ENCODE measurements at regions not wholly inside any gene's neighbourhood (a gene's known extent, or its start where the extent isn't known, plus 50 kb on each side); places are given as distances from the start of the nearest gene placed in this dataset.

DNA sequence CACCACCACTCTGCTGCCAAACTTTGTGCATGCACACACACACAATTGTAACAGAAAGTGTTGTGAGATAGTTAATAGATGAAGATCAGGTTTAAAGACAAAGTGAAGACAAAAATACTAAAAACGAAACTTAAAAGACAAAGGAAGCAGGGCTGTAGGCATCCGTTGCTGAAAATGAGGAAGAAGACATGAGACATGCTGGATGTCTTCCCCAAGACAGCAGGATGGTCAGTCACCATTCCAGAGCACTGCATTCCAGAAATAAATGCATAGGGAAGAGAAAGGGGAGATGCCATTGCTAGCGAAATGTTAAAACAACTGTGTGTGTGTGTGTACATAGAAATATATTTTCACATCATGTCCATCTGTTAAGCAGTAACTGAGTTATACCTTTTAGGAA, 520.1 kb downstream of the SUCLA2 start:
- intact Hi-C loops (cut with DNase I) = no loop called here
- ATAC-seq (no peak), DNase-seq (ENCODE audit: missing footprints) (no peak)

DNA sequence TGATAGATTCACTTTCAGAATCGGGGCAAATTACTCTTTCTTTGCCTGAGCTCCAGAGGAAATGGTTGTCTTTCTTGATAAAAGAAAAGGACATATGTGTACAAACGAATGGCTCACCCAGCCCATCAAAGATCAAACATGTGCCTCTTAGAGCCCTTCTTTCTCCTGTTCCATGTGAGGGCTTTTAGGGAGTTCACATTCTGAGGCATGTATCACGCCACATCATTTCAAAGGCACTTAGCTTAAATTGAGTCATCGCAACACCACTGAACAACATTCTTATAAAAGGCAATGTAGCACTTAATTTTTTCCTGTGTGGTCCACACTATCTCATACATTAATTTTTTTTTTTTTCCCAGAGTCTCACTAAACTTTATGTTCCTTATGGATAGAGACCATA, 521.0 kb downstream of the SUCLA2 start:
- intact Hi-C loops (cut with DNase I) = no loop called here
- DNase-seq (ENCODE audit: missing footprints) (no peak), ATAC-seq (no peak)

DNA sequence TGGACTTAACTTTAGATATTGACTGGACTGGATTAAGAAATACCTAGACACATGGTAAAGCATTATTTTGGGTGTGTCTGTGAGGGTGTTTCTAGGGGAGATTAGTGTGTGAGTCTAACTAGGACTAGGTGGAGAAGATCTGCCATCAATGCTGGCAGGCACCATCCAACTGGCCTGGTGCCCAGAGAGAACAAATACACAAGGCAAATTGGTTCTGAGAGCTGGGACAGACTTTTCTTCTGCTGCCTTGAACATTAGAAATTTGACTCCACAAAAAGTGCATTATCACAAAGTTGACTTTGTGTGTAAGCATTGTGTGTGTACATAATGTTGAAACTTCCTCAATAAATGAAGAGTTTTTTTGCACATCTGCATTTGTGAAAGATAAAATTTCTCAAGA, 522.1 kb downstream of the SUCLA2 start:
- DNase-seq (ENCODE audit: missing footprints) (peak; percentile 59), ATAC-seq (no peak)
- intact Hi-C loops (cut with DNase I) = no loop called here

DNA sequence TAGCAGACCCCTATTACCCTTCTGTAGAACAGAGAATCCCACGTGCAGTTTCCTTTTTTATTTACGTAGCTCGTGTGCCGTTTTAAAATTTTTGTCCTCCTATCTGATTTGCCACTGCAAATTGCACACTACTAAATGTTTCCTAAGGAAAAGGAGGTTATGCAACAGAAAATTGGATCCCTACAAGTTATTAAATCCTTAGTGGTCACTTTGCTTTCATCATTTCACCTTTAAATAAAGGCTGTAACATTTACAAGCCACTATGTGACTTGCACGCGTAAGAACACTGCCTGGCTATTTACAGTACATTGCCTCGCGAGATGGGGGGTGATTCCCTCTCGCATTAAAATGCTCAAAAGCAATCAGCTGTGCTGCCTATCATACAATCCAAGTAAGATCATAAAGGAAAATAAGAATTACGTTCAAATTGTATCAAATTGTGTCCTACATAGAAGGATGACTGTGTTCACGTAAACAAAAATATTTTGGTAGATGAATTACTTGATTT, 525.6 kb downstream of the SUCLA2 start:
- DNase-seq (ENCODE audit: missing footprints) (no peak), ATAC-seq (no peak)
- intact Hi-C loops (cut with DNase I) = no loop called here

DNA sequence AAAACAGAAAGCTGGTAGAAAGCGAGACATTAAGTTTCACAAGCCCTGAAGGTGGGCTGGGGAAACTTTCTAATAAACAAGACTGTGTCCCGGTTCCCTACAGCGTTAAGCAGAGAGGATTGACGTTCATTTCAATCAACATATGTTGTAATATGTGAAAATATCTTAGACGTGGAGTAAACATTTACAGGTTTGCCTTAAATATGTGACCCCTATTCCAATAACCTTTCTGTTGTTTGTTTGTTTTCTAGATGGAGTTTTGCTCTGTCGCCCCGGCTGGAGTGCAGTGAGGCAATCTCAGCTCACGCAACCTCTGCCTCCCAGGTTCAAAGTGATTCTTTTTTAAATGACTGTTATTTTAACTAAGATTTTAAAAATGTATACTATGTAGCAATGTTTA, 526.2 kb downstream of the SUCLA2 start:
- no peak for ATAC-seq
- intact Hi-C loops (cut with DNase I) = no loop called here

DNA sequence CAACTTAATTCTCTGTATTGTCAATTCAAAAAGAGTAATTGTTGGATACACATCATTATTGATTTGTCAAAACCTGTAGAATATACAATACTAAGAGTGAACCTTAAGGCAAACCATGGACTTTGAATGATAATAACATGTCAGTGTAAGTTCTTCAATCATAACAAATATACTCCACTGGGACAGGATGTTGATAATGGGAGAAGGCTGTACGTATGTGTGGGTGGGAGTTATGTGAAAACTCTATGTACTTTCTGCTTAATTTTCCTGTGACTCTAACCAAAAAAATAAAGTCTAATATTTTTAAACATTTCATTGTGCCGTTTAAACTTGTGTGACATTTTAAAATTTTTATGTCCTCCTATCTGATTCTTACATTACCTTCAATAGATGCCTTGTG, 526.7 kb downstream of the SUCLA2 start:
- no peak for DNase-seq (ENCODE audit: missing footprints)
- intact Hi-C loops (cut with DNase I) = no loop called here
- no peak for ATAC-seq

More for the DNA sequence above, 526.2 kb downstream of the SUCLA2 start:
- no peak for DNase-seq (ENCODE audit: missing footprints)

DNA sequence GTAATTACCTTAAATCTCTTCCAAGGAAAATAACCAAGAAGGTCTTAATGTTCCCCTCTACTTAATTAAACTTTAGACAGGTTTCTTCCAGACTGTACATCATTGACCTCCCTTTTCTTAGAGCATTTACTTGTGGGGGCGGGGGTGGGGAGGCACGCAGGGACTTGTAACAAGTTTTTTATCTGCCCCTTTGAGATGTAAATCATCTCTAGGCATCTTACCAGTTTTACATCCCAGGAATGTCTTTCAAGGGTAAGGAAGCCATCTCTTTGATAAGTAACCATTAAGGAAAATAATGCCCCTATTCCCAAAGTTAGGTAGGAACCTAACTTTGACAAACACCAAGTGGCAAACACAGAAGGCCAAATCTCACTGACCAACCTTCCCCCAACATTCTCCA, 528.6 kb downstream of the SUCLA2 start:
- ATAC-seq (no peak), DNase-seq (ENCODE audit: missing footprints) (no peak)
- intact Hi-C loops (cut with DNase I) = no loop called here

DNA sequence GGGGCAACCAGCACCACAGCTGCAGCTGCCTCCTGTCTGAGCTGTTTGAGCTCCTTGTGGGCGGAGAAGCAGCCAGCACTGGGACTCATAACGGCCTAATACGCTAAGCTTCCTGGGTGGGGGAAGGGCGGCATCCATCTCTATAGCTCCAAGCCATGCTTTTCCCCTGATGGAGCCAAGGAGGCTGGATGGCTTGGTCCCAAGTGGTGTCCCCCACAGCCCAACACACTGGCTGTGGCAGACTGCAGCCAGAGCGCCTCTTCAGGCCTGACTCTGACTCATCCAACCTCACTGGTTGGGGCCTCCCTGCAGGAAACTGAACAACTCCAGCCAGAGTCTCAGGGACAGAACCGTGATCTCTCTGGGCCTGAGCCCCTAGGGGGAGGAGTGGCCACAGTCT, 537.3 kb downstream of the SUCLA2 start:
- intact Hi-C loops (cut with DNase I) = no loop called here
- no peak for DNase-seq (ENCODE audit: missing footprints)
- no peak for ATAC-seq

DNA sequence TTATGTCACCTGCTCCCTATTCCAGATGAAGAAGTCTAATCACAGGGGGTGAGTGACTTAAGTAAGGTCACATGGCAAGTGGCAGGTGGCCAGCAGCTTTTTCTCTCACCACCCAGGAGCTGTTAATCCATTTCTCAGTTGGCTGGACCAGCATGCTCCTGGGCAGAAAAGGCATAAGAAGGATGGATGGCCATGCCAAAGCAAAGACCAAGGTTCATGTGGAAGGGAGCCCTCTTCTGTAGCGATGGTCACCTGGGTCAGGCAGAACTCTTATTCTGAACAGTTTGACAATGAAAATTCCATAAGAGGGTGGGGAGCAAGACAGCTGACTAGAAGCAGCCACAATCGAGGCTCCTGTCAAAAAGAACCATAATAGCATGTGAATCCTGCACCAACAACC, 538.1 kb downstream of the SUCLA2 start:
- DNase-seq (ENCODE audit: missing footprints) (no peak), ATAC-seq (no peak)
- intact Hi-C loops (cut with DNase I) = no loop called here

DNA sequence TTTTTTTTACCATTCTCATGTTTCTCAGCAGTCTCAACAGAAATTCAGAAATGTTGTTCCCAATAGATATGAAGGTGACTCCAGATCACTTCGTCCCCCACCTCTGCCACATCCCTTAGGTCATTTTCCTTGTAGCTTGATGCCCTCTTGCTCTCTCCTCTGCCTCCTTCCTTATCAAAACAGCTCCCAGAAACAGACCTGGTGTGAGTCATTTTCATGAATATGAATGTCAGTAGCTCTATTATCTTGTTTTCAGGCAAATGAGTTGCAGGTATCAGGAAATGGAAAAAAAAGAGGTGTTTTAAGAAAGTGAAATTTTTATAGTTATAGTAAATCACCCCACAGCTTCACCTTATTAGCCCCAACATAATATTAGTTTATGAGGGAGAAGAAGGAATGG, 539.3 kb downstream of the SUCLA2 start:
- DNase-seq (ENCODE audit: missing footprints) = no peak
- ATAC-seq = no peak
- intact Hi-C loops (cut with DNase I) = no loop called here

DNA sequence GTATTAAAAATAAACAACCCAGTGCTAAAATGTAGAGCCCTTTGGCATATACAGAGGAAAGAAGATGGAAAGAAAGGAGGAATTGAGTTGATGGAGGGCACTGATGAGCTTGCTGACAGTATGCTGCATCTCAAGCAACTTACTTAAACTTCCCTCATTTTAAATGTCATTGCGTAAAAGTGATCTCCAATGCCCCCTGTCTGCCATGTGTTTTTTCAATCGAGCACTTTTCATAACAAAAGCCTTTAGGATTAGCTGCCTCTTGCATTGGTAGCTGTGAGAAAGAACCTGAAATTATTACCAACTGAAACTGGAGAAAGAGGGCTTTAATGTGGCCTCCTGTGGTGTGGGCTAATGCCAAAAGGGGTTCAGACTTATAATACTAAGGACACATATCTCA, 541.6 kb downstream of the SUCLA2 start:
- intact Hi-C loops (cut with DNase I) = no loop called here

DNA sequence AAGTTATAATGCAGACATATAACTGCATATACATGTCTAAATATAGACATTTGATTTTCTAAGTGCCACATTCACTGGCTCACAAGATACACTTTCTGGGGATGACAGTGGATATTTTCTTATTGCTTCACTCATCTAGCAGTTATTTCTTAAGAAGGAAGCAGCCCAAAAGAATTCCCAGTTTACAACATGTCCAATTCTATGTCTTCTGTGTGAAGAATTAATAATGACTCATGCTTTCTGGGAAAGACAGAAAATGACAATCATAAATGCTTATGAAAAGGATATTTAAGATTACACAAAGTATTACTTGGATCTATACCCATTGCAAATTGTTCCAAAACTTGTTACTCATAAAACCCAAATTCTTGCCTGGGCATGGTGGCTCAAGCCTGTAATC, 543.4 kb downstream of the SUCLA2 start:
- intact Hi-C loops (cut with DNase I) = no loop called here
- no peak for ATAC-seq
- DNase-seq (ENCODE audit: missing footprints) = no peak

More for the DNA sequence above, 541.6 kb downstream of the SUCLA2 start:
- ATAC-seq (no peak), DNase-seq (ENCODE audit: missing footprints) (no peak)

DNA sequence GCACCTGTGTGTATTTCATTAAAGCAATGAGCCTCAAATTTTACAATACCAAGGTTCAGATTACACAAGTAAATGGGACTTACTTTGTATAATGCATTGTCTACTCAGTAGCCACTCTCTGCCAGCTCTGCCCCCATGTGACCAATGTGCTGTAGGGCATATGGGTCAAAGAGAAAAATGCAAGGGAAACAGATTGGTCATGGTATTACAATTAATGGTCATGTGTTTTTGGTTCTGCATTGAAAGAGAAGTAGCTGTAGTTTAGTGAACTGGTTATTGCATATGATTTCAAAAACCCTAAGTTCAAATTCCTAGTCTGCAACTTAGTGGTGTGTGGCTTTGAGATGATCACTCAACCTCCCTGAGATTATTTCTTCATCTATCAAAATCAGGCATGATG, 545.4 kb downstream of the SUCLA2 start:
- no peak for ATAC-seq
- no peak for DNase-seq (ENCODE audit: missing footprints)
- intact Hi-C loops (cut with DNase I) = no loop called here

DNA sequence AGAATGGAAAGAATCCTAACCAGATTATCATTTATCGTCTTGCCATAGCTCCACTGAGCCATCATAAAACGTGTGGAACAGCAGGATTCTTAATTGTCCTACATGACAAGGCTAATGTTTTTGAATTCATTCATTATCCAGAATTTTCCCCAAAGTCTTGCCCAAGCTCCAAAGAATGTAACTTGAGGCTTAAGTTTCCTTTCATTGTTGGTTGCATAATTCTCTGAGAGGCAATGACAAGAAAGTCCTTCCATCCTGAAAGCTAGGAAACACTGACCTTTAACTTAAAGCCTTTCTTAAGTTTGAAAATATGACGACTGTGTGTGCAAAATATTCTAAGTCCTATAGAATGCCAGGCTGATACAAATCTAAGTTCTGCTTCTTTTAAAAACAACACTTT, 546.1 kb downstream of the SUCLA2 start:
- intact Hi-C loops (cut with DNase I) = no loop called here
- ATAC-seq (no peak), DNase-seq (ENCODE audit: missing footprints) (no peak)

DNA sequence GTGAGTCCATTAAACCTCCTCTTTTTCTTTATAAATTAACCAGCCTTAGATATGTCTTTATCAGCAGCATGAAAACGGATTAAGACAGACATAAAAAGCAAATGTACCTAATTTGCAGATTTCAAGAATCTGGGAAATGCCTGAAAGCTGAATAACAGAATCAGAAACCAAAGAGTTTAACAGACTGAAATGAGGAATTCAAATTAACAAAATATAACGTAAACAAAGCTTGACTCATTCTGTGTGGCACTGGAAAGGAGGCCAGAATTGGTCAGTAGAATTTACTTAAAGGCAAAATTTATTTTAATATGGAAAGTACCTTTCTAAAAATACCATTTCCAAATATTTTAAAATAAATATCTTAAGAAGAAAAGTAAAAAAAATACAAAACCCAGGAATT, 540.6 kb upstream of the HTR2A start:
- ATAC-seq (no peak), DNase-seq (ENCODE audit: missing footprints) (no peak)
- intact Hi-C loops (cut with DNase I) = no loop called here

DNA sequence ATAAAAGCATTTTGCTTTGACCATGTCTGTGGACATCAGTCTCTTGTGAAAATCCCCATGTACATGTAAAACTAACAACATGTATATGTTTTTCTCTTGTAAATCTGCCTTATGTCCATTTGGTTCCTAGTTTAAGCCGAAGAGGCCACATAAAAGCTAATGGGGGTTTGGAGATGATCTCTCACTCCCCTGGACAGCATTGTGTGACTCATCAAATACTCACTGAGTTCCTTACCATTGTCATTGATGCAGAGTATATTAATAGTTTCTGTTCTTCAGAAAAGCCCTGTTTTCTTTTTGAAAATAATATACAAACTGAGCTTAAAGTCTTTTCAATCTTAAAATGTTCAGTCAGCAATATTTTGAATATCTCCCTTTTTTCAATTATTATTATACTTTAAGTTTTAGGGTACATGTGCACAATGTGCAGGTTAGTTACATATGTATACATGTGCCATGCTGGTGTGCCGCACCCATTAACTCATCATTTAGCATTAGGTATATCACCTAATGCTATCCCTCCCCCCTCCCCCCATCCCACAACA, 536.7 kb upstream of the HTR2A start:
- ATAC-seq (no peak), DNase-seq (ENCODE audit: missing footprints) (no peak)
- intact Hi-C loops (cut with DNase I) = no loop called here

DNA sequence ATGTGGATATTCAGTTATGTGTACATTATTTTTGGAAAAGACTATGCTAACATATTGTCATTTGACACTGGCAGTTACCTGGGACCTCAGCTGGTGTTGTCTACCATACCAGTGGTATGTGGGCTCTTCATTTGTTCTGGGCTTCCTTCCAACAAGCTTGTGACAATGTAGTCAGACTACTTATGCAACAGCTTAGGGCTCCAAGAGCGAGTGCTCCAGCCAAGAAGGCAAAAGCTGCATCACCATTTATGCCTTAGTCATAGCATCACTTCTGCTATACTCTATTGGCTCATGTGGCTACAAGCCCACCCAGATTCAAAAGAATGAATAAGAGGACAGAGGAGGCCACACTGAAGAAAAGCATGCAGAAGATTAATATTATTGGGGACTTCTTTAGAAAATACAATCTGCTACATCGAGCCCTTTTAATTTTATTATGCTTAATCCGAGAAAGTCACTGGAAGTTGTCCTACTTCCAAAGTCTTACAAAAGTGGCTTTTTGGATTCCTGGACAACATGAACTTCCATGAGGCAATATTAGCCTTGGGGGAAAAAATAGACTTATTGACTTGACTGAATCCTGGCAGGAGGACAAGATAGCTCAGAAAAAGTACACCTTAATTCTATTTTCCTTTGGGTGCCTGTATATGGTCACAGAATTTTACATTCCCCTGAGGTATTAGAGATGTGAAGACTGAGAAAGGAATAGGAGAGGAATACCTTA, 529.4 kb upstream of the HTR2A start:
- DNase-seq (ENCODE audit: missing footprints) (no peak), ATAC-seq (peak; percentile 85)
- intact Hi-C loops (cut with DNase I) = loop anchor here (5.0 to 10.0 kb wide), 2 partner anchors 79 to 121 kb away; no protein-coding TSS in a partner anchor

DNA sequence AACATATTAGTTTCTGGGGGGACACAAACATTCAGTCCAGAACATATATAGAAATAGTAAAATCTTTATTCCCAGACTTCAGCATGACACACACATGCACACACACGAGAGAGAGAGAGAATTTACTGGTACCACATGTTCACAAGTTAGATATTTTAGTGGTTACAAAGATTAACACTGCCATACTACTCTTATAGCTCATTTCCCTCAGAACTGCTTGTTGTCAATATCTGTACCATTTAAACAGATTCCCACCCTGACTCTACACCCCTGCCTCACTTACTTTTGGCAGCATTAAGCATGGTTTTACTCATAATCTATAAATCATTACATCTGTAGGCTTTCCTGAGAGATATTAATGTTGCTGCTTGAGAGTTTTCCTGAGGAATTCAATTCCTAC, 524.7 kb upstream of the HTR2A start:
- intact Hi-C loops (cut with DNase I) = loop anchor here (2.0 to 10.0 kb wide), 3 partner anchors 83 to 351 kb away; no protein-coding TSS in a partner anchor
- no peak for ATAC-seq
- no peak for DNase-seq (ENCODE audit: missing footprints)

DNA sequence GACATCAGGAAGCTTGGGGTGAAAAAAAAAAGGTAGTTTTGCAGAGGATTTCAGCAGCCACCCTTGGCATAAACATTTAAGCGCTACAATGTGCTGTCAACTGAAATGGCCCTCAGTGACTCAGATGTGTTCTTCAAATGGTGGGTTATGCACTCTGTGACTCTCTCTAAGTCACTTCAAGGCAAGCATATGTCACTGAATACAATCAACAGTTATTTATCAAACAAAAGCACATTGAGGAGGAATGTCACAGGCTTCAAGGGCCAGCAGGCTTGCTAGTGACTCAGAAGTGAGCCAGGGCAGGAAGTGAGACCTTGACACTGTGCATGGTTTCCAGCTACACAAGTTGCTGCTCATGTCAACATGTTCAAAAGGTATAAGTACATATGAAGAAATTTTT, 523.7 kb upstream of the HTR2A start:
- ATAC-seq (peak; percentile 14), DNase-seq (ENCODE audit: missing footprints) (no peak)
- intact Hi-C loops (cut with DNase I) = loop anchor here (2.0 to 10.0 kb wide), 3 partner anchors 84 to 352 kb away; no protein-coding TSS in a partner anchor

DNA sequence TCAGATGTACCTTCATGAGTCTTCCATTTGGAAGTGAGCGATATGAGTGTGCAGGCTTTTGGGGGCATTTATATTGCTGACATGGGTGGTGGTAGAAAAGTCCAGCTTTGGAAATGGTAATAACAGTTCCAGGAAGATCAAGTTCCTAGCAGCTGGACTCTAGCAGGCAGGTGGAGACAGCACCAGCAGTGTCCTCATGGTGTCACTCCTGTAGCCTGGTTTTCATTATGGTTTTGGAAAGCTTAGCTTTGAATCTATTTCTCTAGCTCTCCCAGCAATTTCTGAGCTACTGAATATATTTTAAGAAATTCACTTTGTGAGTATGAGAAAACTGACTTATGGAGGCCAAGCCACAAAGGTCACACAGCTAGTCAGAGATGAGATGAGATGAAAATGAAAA, 523.2 kb upstream of the HTR2A start:
- DNase-seq (ENCODE audit: missing footprints) (no peak), ATAC-seq (peak; percentile 79)
- intact Hi-C loops (cut with DNase I) = loop anchor here (2.0 to 10.0 kb wide), 3 partner anchors 85 to 352 kb away; no protein-coding TSS in a partner anchor
